H1 (cell line): ENCODE measurements at regions not wholly inside any gene's neighbourhood (a gene's known extent, or its start where the extent isn't known, plus 50 kb on each side); places are given as distances from the start of the nearest gene placed in this dataset.

ENCODE experiments used
- CTCF ChIA-PET: fragments of 300-600 bp; sonication (Branson Sonifier 250); formaldehyde crosslinking; loops from one replicate; lab custom pipeline; 2021; ENCODE audit not compliant: partially characterized antibody; lab: Charles Lee
- POLR2A ChIA-PET: fragments of 300-600 bp; sonication (Branson Sonifier 250); formaldehyde crosslinking; loops from one replicate; lab custom pipeline; 2021; ENCODE audit warnings: inconsistent platforms; ENCODE audit not compliant: partially characterized antibody; lab: Charles Lee
- DNase-seq, 2 experiments: peaks; one replicate each; pipeline versions ENCODE4 v3.0.0 to v3.0.0-alpha.2; 2010 to 2022; ENCODE audit warnings: low spot score in 2 of 2, low read depth in 1 of 2, mixed read lengths in 1 of 2
- FAIRE-seq: peaks from 2 replicates; lab custom pipeline; 2011; peaks lifted over from hg19 to GRCh38; lab: Jason Lieb, UNC
- H2AFZ ChIP-seq: 2 replicates; pipeline ENCODE4 v1.8.1; 2012; ENCODE audit warnings: low read length, inconsistent platforms
- H2AK5ac ChIP-seq: 2 replicates; pipeline ENCODE4 v1.6.1; 2013; ENCODE audit warnings: low read depth, low read length
- H2BK120ac ChIP-seq: replicated peaks from 2 replicates; pipeline ENCODE3; 2013; ENCODE audit warnings: low read depth, low read length, inconsistent platforms
- H2BK12ac ChIP-seq: 2 replicates; pipeline ENCODE4 v1.6.1; 2013; ENCODE audit warnings: low read depth, low read length
- H2BK15ac ChIP-seq: 2 replicates; pipeline ENCODE4 v1.6.1; 2013; ENCODE audit warnings: low read length
- H2BK20ac ChIP-seq: 2 replicates; pipeline ENCODE4 v1.6.1; 2013; ENCODE audit warnings: low read length
- H2BK5ac ChIP-seq: 2 replicates; pipeline ENCODE4 v1.6.1; 2013; ENCODE audit warnings: low read depth, low read length
- H3K14ac ChIP-seq: 2 replicates; pipeline ENCODE4 v1.6.1; 2013; ENCODE audit warnings: inconsistent platforms; ENCODE audit not compliant: insufficient read length
- H3K18ac ChIP-seq: 2 replicates; pipeline ENCODE4 v1.6.1; 2013; ENCODE audit warnings: low read length; ENCODE audit errors: extremely low read depth
- H3K23ac ChIP-seq: 2 replicates; pipeline ENCODE4 v1.6.1; 2013; ENCODE audit warnings: inconsistent platforms; ENCODE audit not compliant: insufficient read length
- H3K23me2 ChIP-seq: 2 replicates; pipeline ENCODE4 v1.6.1; 2013; ENCODE audit warnings: low read depth, low read length
- H3K27ac ChIP-seq: 2 replicates; pipeline ENCODE4 v1.6.1; 2011; ENCODE audit warnings: low read depth, low read length, inconsistent platforms
- H3K27me3 ChIP-seq, 4 experiments: replicated peaks in 1 of 4; 1 replicate in 1 of 4; 2 replicates in 3 of 4; pipeline versions ENCODE4 v1.6.1 to v1.8.1; 2011 to 2013; ENCODE audit warnings: low read length in 3 of 4, mild to moderate bottlenecking in 3 of 4, inconsistent platforms in 2 of 4, mixed read lengths in 2 of 4, moderate library complexity in 1 of 4; ENCODE audit not compliant: control insufficient read depth in 3 of 4, insufficient read depth in 3 of 4; ENCODE audit errors: extremely low read depth in 1 of 4
- H3K36me3 ChIP-seq, 4 experiments: 2 replicates each; pipeline versions ENCODE4 v1.6.1 to v1.8.1; 2011 to 2013; ENCODE audit warnings: mild to moderate bottlenecking in 4 of 4, low read length in 3 of 4, moderate library complexity in 2 of 4, control low read depth in 1 of 4, inconsistent platforms in 1 of 4; ENCODE audit not compliant: insufficient read depth in 4 of 4, control insufficient read depth in 2 of 4
- H3K4ac ChIP-seq: replicated peaks from 2 replicates; pipeline ENCODE3; 2013; ENCODE audit warnings: low read length, low read depth, mixed read lengths, inconsistent platforms; ENCODE audit not compliant: insufficient read length
- H3K4me1 ChIP-seq, 4 experiments: replicated peaks in 1 of 4; 1 replicate in 1 of 4; 2 replicates in 3 of 4; pipeline versions ENCODE4 v1.6.1 to v1.8.1; 2011 to 2013; ENCODE audit warnings: low read length in 3 of 4, inconsistent platforms in 2 of 4, mixed read lengths in 1 of 4; ENCODE audit not compliant: insufficient read depth in 4 of 4, control insufficient read depth in 3 of 4
- H3K4me2 ChIP-seq, 2 experiments: 2 replicates each; pipeline versions ENCODE4 v1.6.1 to v1.8.1; 2011 to 2013; ENCODE audit warnings: low read depth in 2 of 2, low read length in 2 of 2, control low read depth in 1 of 2, inconsistent platforms in 1 of 2, mild to moderate bottlenecking in 1 of 2; ENCODE audit not compliant: insufficient read depth in 1 of 2
- H3K4me3 ChIP-seq, 4 experiments: fragments of 200-600, 300-600 bp in 1 of 4; sonication (generic), shearing (Covaris generic), sonication (Bioruptor Twin) in 1 of 4; 2 replicates each; pipeline versions ENCODE4 v1.5.1 to v1.8.1; 2011 to 2016; ENCODE audit warnings: low read length in 4 of 4, low read depth in 3 of 4, control low read depth in 2 of 4, inconsistent platforms in 2 of 4, mild to moderate bottlenecking in 2 of 4, mixed read lengths in 1 of 4, moderate library complexity in 1 of 4; ENCODE audit not compliant: insufficient read depth in 2 of 4; ENCODE audit errors: extremely low read depth in 1 of 4
- H3K56ac ChIP-seq: replicated peaks from 2 replicates; pipeline ENCODE3; 2013; ENCODE audit warnings: low read depth, mild to moderate bottlenecking, mixed read lengths, low read length, inconsistent platforms; ENCODE audit not compliant: insufficient read length
- H3K79me1 ChIP-seq: 2 replicates; pipeline ENCODE4 v1.6.1; 2013; ENCODE audit warnings: low read depth, low read length, control low read depth
- H3K79me2 ChIP-seq, 2 experiments: 2 replicates each; pipeline versions ENCODE4 v1.6.1 to v1.8.1; 2012 to 2013; ENCODE audit warnings: low read length in 2 of 2, mild to moderate bottlenecking in 2 of 2, inconsistent platforms in 1 of 2; ENCODE audit not compliant: insufficient read depth in 2 of 2, control insufficient read depth in 1 of 2
- H3K9ac ChIP-seq, 4 experiments: replicated peaks in 1 of 4; 1 replicate in 1 of 4; 2 replicates in 3 of 4; pipeline versions ENCODE4 v1.6.1 to v1.8.1; 2011 to 2013; ENCODE audit warnings: low read depth in 3 of 4, low read length in 3 of 4, control low read depth in 2 of 4, mild to moderate bottlenecking in 2 of 4, moderate library complexity in 2 of 4, inconsistent platforms in 1 of 4; ENCODE audit errors: extremely low read depth in 1 of 4
- H3K9me3 ChIP-seq, 2 experiments: 2 replicates each; pipeline versions ENCODE4 v1.6.1 to v1.8.1; 2012 to 2013; ENCODE audit warnings: mild to moderate bottlenecking in 2 of 2, moderate library complexity in 2 of 2, control low read depth in 1 of 2, inconsistent platforms in 1 of 2, low read depth in 1 of 2, low read length in 1 of 2, mixed read lengths in 1 of 2; ENCODE audit not compliant: insufficient read depth in 2 of 2
- H4K20me1 ChIP-seq, 2 experiments: replicated peaks in 1 of 2; 2 replicates each; pipeline versions ENCODE3 to v1.8.1; 2011 to 2013; ENCODE audit warnings: inconsistent platforms in 2 of 2, low read length in 2 of 2, mild to moderate bottlenecking in 1 of 2; ENCODE audit not compliant: insufficient read depth in 2 of 2, control insufficient read depth in 1 of 2
- H4K5ac ChIP-seq: 2 replicates; pipeline ENCODE4 v1.6.1; 2013; ENCODE audit warnings: low read length, low read depth, mixed read lengths, inconsistent platforms; ENCODE audit not compliant: insufficient read length
- H4K8ac ChIP-seq: 2 replicates; pipeline ENCODE4 v1.8.0; 2013; ENCODE audit warnings: mild to moderate bottlenecking, moderate library complexity, low read length, inconsistent platforms; ENCODE audit not compliant: insufficient read depth; ENCODE audit errors: extremely low read depth
- H4K91ac ChIP-seq: replicated peaks from 2 replicates; pipeline ENCODE3; 2013; ENCODE audit warnings: low read length, mixed read lengths, inconsistent platforms; ENCODE audit not compliant: insufficient read length
- CTBP2 ChIP-seq: IDR thresholded peaks from 2 replicates; pipeline ENCODE4 v1.7.0; 2011; ENCODE audit warnings: borderline replicate concordance, mild to moderate bottlenecking, moderate library complexity, mixed read lengths, low read length; ENCODE audit not compliant: insufficient read depth, insufficient read length
- USF2 ChIP-seq: IDR thresholded peaks from 2 replicates; pipeline ENCODE4 v1.6.1; 2011; ENCODE audit warnings: low read length, improper control_type of control experiment
- WGBS, 2 experiments: shearing (Covaris generic) in 1 of 2; methylation state at CpG; one replicate each; pipeline versions ENCODE4 v1.1.6 to v1.1.7; 2013 to 2015; ENCODE audit warnings: low lambda C conversion rate in 2 of 2, mixed read lengths in 2 of 2, inconsistent platforms in 1 of 2, low coverage in 1 of 2, missing lambda C conversion rate in 1 of 2; ENCODE audit not compliant: insufficient replicate concordance in 2 of 2, insufficient coverage in 1 of 2, insufficient read length in 1 of 2; ENCODE audit errors: extremely low coverage in 1 of 2, missing lambda C conversion rate in 1 of 2; 5-methylcytosine and 5-hydroxymethylcytosine counted together

DNA sequence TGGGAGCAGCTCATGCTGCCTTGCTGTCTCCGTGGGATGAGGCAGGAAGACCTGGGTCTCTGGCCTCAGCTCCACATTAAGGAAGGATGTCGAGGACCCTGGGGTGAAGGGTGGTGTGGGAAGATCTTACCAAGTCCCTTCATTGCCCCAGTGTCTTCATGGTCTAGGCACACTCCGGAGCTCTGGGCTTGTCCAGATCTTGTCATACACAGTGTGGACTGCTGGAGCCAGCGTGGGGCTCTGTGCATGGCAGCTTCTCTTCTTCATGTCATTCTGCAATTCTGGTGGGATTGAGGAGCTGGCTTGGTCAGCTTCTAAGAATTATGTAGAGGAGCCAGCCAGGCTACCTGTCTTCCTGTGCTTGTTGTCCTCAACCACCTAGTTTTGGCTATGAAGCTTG, 79.3 kb upstream of the ETV3 start:
- ChIA-PET POLR2A (no interaction called here), CTCF (interaction anchor here (0.8 to 2.5 kb wide), 5 partner anchors 14 to 154 kb away, joined by 3 to 8 read pairs (median 3); no protein-coding TSS in a partner anchor)
- H2AK5ac ChIP-seq: no peak overlapping the region
- H3K79me1 ChIP-seq: no peaks in the 10 kb centered on the region
- H3K36me3 ChIP-seq: no peaks in the 10 kb centered on the region
- no peak overlapping the region for H4K91ac ChIP-seq
- no peak overlapping the region for H4K8ac ChIP-seq
- no peak overlapping the region for H3K4ac ChIP-seq
- H2BK20ac ChIP-seq: no peak overlapping the region
- H3K27me3 ChIP-seq: peaks cover 0 to 2% (median 0%) of the 10 kb centered on the region in 4 experiments; a peak in 2 of 7 replicates
- H3K23ac ChIP-seq: no peak overlapping the region
- H3K14ac ChIP-seq: no peak overlapping the region
- FAIRE-seq (no peak), DNase-seq (no peak)
- no peak overlapping the region for H3K4me2 ChIP-seq
- no peak overlapping the region for H2AFZ ChIP-seq
- no peak overlapping the region for H3K27ac ChIP-seq
- no peak overlapping the region for H2BK12ac ChIP-seq
- H3K9me3 ChIP-seq: 0 out of 4 replicates have a peak, but pooled peaks cover 0 to 5% of the 10 kb centered on the region in 2 experiments
- TF ChIP-seq CTBP2 (no peak), USF2 (no peak)
- WGBS, 2 experiments: 95% methylated on average over 4 of the region's 4 CpGs; no CpG with 5 or more reads in 1 of the 2 experiments
- H3K18ac ChIP-seq: no peak overlapping the region
- no peaks in the 10 kb centered on the region for H3K23me2 ChIP-seq
- no peaks in the 10 kb centered on the region for H4K20me1 ChIP-seq
- no peak overlapping the region for H3K56ac ChIP-seq
- no peak overlapping the region for H2BK120ac ChIP-seq
- no peak overlapping the region for H2BK15ac ChIP-seq
- no peaks in the 10 kb centered on the region for H3K79me2 ChIP-seq
- H3K4me1 ChIP-seq: no peaks in the 10 kb centered on the region
- H3K4me3 ChIP-seq: no peak overlapping the region
- H4K5ac ChIP-seq: no peak overlapping the region
- H2BK5ac ChIP-seq: no peak overlapping the region
- H3K9ac ChIP-seq: no peak overlapping the region
